Medulla oblongata (tissue), 1 donor: ENCODE measurements at regions not wholly inside any gene's neighbourhood (a gene's known extent, or its start where the extent isn't known, plus 50 kb on each side); places are given as distances from the start of the nearest gene placed in this dataset.

ENCODE experiments used
- DNase-seq: peaks from one replicate; pipeline ENCODE4 v3.0.0-alpha.2; 2015; ENCODE audit errors: extremely low spot score

DNA sequence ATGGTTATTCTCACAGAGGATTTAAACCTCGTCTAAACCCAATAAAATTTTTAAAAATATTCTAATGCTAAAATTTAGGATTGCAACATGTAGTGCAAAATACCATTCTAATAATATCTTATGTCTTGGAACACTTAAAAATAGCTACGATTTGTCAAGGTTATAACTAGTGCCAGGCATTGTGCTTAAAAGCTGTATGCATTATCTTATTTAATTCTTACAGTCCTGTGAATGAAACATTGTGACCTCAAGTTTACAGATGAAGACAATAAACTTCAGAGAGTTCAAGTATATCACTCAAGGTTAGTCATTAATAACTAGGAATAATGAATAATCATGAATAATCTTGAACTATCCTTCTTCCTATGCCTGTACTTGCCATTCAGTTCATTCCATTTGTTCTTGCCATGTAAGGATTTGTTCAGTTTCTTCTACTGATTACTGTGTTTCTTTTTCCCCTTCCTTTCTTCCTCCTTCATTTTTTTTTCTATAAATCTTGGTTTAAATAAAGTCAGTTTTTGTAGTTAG lies 897.6 kb upstream of the NR2F2 start:
- no peak for DNase-seq

DNA sequence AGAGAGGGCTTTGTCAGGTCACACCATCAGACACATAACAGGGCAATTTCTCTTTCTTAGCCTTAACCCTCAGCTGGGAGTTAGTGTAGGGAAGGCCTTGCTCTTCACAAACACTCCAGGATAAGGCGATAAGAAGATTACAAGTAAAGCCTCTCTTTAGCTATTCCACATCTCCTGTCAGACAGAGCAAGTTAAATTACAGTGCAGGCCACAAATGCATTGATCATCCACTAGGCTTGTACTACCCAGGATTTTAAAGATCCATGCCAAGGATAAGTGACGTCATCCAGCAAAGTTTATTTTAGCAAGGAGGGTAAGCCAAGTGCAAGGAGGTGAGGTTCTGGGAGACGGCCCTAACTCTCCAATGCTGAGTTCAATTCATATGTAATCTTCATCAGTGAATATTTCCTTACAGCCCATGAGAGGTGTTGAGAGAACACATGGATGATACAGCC lies 890.6 kb upstream of the NR2F2 start:
- DNase-seq: no peak

DNA sequence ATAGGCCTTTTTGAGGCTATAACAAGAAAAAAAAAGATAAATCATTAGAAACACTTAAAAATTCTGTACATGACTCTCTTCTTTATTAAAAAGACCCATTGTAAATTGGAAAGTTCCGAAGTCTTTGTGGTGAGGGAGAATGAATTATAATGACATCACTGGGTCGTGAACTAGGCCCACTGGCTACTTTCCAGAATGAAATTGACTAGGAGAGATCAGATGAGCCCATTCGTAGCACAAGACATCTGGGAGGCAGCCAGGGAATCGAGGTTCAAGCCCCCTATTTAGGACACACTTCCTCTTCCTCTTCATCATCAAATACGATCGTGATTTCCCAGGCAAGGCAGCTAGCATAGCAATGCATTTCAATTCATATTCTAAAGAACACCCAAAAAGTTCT lies 889.8 kb upstream of the NR2F2 start:
- DNase-seq: no peak

DNA sequence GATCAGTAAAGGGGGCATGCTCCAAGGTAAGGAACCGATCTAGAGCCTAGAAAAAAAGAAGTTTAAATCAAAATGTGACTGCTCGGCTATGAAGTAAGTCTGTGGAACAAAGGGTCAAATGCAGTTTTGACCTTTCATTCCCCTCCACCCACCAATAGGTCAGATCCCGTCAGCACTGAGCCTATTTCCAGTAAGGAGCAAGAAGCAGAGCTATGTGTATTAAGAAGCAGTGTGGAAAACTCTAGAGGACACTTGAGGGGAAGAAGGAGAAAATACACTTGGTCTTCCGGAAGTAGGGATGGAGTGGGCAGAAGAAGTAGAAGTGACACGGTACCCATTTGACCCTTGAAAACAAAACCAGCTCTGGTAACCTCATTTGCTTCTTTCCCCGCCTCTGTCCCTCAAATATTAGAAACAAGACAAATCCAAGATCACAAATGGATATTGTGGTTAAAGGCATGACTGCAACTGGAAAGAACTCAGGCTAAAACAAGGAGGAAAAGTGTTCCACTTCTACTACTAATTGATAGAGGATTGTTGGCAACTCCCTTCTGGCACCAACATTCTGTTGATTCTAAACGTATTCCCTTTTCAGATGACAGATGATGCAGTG lies 888.3 kb upstream of the NR2F2 start:
- no peak for DNase-seq

DNA sequence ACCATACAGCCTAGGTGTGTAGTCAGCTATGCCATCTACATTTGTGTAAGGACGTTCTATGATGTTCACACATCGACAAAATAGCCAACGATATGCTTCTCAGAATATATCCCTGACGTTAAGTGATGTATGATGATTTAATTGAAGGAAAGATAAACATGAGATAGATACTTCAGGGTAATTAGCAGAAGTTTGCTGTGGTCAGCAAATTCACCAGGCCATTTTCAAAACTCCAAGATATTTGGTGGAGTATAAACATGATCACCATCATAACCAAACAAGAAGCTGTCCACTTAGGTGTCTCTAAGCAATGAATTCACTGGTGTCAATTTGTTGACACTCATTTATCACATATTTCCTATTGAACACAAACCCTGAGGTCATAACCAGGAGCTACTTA lies 885.6 kb upstream of the NR2F2 start:
- DNase-seq: no peak

DNA sequence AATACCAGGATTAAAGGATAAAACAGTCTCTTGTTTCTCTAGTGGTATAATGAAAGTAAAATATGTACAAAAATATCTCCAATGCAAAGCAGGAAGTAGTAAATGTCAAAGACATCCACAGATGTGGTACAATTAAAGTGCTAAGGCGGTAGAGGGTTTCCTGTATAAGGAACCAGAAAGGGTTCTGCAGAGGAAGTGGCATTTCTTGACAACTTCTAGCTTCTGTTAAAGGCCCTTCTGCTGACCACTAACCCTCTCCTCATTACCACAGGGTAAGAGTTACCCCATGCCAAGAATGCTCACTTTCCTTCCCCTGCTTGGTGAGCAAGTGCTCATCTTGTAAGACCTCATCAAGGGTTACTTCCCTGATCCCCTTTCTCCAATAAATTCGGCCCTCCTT lies 883.6 kb upstream of the NR2F2 start:
- DNase-seq: no peak

DNA sequence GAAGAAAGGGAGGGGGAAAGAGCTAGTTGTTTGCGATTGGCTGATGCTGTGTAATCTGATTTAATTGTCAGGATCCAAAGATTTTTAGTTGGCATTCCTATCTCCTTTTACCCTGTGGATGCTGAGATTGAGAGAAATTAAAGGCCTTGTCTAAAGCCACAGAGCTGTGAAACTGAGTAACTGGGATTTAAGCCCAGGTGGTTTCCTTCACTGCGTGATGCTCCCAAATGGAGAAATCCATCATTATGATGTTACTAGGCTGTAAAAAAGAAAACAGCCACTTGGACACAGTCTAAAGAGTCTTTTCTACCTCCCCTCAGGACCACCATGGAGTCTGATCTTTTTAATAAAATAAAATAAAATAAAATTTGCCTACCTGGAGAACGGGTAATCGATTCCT lies 883.0 kb upstream of the NR2F2 start:
- no peak for DNase-seq

DNA sequence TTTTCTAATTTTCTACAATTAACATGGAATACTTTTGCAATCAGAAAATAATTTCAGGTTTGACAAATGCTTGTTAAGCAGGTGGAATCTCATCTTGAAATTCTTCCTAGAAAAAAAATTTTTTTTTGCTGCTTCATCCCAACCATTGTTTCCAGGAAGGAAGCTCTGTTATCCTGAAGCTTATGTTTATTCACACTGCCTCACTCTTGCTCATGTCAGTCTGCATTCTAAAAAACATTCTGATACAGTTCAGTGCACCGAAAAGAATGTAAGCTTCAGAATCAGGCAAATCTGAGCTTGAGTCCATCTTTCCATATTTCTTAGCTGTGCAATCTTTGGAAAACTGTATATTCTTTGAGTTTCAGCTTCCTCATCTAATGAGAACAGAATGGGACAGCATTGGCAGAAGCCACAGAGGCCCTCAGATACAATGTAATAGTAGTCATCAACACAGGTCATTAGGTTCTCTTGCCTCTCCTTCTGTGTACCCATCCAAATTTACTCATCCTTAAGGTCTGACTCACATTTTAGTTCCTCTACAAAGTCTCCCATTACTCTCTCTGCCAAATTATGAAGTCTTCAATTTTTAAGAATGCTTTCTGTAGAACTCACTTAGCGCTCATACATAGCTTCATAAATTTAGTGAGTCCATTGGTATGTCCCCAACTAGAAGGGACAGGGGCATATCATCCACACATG lies 881.8 kb upstream of the NR2F2 start:
- DNase-seq: no peak

DNA sequence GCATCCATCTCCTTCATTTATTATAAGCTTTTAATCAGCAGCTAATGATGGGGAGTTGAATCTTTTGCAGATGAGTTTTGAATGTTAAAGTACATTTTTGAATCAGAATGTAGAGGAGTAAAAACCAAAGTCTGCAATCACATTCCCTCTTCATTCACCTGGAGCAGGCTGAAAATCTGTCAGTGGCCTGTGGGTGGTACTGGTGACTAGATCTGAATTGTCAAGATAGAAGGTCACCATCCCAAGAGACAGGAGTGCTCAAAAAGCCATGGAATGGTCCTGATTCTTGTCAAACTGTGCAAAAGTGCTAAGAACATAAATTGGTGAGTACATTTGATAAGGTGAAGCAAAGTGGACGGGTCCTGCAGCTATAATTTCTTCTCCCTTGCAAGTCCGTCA lies 881.3 kb upstream of the NR2F2 start:
- DNase-seq: no peak

DNA sequence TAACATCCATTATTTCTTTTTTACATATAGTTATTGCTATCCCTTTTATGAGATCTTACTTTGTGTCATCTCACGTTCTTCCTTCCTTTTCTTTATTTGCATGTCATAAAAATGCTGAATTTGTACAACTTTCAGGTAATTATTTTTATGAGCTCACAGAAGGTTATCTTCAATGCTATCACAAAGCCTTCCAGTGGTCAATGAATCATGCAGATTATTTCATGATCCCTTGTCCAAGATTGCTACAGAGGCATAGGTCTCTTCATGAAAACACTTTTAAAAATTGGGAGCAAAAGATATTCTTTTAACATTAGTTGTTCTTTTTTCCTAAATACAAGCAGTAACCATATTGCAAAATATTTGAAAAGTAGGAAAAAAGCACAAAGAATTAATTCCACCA lies 880.1 kb upstream of the NR2F2 start:
- no peak for DNase-seq

DNA sequence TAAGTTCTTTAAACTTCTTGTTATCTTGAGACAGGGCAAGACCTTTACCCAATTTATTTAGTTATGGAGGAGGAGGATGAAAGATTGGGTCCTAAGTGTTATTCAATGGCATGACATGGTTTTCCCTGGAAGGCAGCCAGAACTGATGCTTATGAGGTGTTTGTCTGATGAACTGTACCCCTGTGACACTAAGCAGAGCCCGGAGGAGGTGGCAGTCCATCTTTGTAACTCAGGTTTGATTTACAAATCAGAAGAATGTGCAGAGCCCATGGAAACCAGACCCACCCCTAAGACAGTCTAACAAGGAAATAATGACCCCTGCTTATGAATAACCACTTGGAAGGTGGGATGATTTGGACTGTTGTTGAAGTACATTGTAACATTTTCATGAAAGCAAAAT lies 878.6 kb upstream of the NR2F2 start:
- no peak for DNase-seq

DNA sequence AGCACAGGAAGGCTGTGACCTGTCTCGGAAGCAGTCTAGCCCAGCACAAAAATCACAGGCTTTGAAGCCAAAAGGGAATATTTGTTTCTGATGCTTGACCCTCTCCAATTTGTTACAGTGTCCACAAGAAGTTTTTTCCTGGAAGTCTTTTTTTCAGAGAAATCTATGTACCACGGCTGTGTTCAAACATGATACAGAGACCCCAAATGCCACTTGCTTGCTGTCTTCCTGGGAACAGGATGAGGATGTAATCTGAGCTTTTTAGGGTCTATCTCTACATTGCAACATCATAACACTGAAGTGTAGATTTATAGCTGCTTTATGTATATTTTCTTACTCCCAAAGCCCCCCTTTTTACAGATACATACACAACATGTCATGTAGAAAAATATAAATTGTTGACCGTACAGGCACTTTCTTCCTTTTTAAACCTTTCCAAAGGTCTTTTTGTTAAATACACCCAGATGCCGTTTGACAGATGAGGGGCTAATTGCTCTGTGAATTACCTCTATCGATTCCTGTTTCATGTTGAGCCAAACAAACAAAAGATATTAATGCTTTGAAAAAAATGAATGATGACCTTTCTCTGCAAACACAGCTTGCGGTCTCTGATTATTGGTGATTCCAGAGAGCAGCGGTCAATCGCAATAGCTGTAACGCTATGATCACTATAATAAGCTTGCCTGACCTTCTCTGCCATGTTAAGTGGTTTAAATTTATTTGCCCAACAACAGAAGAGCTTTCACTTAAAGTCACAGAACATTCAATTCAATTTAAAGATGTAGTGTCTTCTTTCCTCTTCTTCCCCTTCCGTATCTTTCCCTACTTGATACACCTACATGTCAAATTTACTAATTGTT lies 875.9 kb upstream of the NR2F2 start:
- no peak for DNase-seq

DNA sequence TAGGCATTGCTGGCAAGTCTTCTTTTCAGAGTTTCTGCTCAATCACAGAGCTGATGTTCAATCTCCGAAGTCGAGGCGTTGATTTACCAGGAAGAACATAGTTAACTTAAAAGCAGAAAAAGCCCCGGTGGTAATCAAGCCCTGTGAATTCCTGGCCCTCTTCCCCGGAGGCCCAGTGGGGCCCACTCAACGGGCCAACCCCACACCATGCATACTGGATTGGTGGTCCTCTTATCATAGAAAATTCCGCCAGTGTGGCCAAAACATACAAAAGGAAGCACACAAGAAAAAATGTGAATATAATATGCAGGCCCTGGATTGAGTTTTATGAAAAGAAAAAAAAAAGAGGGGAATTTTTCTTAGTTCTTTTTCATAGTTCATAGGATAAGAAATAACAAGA lies 873.0 kb upstream of the NR2F2 start:
- DNase-seq: no peak

DNA sequence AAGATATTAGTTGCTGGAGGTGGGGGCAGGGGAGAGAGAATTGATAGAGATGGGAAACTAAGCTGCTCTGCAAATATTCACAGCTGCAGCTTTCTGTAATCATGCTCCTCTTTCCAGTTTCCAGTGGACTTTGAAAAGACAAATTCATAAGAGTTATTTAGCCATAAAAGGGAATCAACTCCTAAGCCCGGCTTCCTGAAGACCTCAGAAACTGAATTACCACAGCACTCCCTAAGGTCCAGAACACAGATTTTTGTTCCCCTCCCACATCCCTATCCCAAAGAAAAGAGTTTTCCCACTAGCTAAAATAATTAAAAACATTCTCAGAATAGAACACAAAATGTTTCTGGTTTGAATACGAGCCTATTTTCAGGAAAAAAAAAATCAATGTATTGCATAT lies 871.8 kb upstream of the NR2F2 start:
- no peak for DNase-seq

DNA sequence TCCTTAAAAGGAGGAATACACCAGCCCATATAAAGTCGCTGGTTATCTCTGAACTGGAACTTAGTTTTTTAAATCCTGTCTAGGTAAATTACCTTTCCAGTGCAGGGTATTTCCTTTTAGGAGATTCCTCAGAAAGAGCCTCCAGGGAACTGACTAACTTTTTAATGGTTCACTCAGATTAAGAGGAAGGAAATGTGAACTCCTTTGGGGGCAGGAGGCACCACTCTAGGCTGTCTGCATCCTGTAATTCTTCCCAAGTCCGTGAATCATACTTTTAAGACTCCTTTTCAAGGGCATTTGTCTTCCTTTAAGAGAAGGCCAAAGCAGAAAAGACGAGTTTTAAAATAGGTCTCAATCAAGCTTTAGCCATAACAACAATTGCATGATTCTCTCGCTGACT lies 871.2 kb upstream of the NR2F2 start:
- DNase-seq: no peak

DNA sequence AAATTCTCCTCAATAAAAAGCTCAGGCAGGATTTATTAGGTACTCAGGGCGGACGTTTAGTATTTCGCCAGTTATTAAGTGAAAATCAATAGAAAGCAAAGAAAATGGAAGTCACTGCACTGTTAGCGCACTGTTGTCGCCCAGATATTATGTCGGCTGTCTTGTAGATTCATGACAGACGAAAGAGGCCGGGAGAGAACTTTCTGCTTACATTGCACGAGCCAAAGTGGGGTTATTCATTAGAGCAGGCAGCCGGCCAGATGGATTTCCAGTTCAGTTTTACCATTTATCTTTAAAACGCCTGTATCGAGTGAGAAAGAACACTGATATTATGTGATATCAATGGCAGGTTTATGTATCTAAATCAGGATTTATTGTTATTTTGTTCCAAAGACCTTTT lies 866.0 kb upstream of the NR2F2 start:
- no peak for DNase-seq

DNA sequence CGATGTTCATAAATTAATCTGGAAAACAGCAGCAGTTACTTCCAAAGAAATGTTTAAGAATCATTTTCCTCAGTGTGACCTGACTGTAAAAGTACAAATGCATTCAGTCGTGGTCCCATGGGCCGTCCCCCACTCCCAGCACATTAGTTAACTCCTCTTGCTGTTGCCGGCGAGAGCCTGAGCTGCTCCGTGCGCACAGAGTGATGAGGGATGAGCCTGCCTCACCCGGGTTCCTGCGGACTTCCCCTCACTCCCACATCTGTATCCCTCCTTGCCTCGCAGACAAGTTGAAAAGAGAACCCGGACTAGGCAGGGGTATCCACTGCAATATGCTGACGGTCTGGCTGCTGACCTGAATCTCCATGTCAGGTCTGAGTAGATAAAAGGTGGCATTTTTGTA lies 861.7 kb upstream of the NR2F2 start:
- DNase-seq: no peak

DNA sequence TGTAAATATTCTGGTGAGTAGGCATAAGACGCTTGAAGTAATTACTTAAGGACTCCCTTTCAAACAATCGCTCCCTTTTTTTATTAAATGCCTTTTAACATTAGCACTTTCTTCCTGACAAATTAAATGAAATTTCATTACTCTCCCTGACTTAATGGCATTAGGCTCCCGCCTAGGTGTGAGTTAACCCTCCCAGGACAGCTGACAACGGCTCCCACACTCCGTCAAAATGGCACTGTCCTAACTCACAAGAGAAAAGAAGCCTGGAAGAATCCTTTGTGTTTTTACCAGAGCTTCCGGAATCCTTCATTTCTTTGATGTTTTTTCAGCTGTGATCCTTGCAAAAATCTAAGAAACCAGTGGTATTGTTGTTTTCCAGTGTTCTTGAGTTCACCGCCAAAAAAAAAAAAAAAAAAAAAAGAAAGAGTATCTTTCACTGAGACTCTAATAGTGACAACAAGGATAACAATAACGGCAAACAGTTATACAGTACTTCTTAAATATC lies 861.0 kb upstream of the NR2F2 start:
- no peak for DNase-seq

DNA sequence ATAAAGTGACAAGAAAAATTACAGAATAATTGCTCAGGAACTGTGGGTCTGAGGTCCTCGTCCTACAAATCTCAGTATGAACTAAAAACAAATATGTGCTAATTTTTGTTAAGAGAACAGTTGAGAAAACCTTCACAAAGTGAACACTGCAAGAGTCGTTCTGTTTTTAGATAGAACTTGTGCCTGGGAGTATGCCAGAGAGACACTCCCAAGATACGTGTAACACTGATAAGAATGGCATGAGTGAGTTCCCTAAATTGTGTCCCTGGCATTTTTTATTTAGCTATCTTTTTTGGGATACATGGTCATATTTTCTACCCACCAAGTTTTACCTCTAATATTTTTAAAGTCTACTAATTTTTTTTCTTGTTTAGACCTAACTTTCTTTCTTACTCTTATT lies 860.0 kb upstream of the NR2F2 start:
- no peak for DNase-seq

DNA sequence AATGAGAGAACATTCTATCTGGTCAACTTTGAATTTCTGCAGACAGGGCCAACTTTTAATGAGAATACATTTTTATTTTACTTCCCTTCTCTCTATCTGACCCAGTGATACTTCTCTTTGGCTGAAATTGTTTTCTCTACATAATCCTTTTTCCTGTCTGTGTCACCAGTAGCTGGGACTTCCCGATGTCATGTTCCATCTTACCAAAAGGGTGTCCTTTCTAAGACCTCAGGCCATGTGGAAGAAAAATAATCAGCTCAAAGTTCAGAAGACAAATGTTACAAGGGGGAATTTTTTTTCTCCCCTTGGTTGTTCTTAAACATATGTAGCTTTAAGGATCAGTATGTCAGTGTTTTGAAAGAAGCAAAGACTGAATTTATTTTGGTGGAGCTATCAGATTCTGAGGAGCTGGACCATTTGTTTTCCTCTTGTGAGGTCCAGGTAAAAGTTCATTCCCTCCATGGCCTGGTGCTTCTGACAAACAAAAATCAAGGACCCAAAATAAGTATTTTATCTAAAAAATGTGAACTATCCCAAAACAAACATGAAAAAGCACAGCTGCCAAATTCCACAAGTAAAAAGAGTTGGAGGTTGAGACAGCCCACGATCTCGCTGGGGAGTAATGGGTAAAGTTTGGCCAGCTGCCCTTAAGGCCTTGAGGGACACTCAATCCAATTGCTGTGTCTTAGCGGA lies 859.4 kb upstream of the NR2F2 start:
- DNase-seq: no peak

DNA sequence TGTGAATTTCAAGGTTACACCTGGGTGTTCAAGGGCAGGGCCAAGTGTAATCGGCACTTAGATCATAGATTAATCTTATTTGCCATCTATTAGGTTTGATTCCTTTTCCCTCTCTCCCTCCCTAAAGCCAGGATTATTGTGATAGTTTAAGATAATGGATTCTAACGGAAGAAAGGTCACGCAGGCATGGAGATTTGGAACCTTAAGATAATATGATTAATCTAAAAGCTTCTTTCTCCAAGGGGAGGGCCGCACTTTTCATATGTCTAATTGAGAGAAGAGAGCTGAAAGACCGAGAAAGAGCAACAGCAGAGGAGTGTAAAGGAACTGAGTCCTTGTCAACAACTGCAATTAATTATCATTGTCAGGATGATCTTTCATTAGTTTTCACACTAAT lies 858.8 kb upstream of the NR2F2 start:
- no peak for DNase-seq

DNA sequence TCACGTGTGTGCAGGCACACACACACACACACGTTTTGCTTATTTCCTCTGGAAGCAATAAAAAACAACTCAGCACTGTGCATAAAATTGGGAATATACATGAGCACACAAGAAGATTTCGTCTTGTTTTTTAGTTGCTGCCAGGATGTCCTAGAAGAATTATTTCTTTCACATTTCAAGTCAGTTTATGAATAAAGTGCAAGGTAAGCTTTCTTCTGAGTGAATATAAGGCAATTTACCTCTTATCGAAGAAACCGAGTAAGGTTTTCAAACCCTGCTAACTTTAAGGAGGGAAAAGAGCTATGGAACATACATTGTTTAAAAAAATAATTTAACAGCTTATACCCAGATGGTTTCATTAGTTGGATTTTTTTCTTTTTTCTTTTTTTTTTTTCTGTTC lies 855.4 kb upstream of the NR2F2 start:
- no peak for DNase-seq
